Testis (tissue), 2 donors: ENCODE measurements at regions not wholly inside any gene's neighbourhood (a gene's known extent, or its start where the extent isn't known, plus 50 kb on each side); places are given as distances from the start of the nearest gene placed in this dataset.

Experiments used
- CTCF ChIP-seq, 3 experiments: fragments of 450-650 bp in 2 of 3; fragments of 200-600 bp in 1 of 3; sonication (generic) in 1 of 3; IDR thresholded peaks; one replicate each; pipeline ENCODE4 v1.5.1; 2016 to 2019; ENCODE audit warnings: antibody characterized with exemption in 3 of 3, mild to moderate bottlenecking in 2 of 3, moderate library complexity in 1 of 3
- POLR2A ChIP-seq: fragments of 450-650 bp; IDR thresholded peaks from one replicate; pipeline ENCODE4 v1.6.1; 2017; ENCODE audit warnings: antibody characterized with exemption, mild to moderate bottlenecking, moderate library complexity

- no peak for TF ChIP-seq CTCF (IDR thresholded peaks at IDR 0.05)
- no peak for TF ChIP-seq POLR2A
Observed at GRCh38 chr14:87008965-87009364, 984.0 kb downstream of the GALC start.
